ENCODE measurements at regions not wholly inside any gene's neighbourhood (a gene's known extent, or its start where the extent isn't known, plus 50 kb on each side); places are given as distances from the start of the nearest gene placed in this dataset.
"Not testable (repeated sequence)": the region's sequence is repeated elsewhere in the genome, so short reads cannot be mapped to it uniquely, and the experiment has no call there.

DNA sequence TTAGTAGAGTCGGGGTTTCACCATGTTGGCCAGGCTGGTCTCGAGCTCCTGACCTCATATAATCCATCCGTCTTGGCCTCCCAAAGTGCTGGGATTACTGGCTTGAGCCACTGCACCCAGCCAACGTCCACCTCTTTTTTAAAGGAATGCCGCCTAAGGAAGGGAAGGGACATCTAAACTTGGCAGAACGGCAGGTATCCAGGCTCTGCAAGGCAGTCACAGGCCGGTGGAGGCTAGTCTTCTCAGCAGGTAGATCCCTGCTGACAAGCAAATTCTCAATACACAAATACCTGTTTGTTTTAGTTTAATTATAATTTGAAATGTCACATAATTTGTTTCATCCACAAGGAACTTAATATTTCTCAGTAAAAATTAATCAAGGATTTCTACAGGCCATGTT, 232.0 kb upstream of the HSFY2 start:
- H3K4me1 ChIP-seq = no peaks in the 10 kb centered on the region
- DNase-seq = no peak
- TF ChIP-seq, protein P1, sequence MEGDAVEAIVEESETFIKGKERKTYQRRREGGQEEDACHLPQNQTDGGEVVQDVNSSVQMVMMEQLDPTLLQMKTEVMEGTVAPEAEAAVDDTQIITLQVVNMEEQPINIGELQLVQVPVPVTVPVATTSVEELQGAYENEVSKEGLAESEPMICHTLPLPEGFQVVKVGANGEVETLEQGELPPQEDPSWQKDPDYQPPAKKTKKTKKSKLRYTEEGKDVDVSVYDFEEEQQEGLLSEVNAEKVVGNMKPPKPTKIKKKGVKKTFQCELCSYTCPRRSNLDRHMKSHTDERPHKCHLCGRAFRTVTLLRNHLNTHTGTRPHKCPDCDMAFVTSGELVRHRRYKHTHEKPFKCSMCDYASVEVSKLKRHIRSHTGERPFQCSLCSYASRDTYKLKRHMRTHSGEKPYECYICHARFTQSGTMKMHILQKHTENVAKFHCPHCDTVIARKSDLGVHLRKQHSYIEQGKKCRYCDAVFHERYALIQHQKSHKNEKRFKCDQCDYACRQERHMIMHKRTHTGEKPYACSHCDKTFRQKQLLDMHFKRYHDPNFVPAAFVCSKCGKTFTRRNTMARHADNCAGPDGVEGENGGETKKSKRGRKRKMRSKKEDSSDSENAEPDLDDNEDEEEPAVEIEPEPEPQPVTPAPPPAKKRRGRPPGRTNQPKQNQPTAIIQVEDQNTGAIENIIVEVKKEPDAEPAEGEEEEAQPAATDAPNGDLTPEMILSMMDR (IDR thresholded peaks at IDR 0.05) = no peak
- TF ChIP-seq POLR2A (IDR thresholded peaks at IDR 0.05) = no peak
- no peaks in the 10 kb centered on the region for H3K9me3 ChIP-seq
- H3K27ac ChIP-seq = no peak overlapping the region
- H3K4me3 ChIP-seq = no peak overlapping the region
- H3K36me3 ChIP-seq = no peaks in the 10 kb centered on the region
- H3K27me3 ChIP-seq = no peaks in the 10 kb centered on the region

DNA sequence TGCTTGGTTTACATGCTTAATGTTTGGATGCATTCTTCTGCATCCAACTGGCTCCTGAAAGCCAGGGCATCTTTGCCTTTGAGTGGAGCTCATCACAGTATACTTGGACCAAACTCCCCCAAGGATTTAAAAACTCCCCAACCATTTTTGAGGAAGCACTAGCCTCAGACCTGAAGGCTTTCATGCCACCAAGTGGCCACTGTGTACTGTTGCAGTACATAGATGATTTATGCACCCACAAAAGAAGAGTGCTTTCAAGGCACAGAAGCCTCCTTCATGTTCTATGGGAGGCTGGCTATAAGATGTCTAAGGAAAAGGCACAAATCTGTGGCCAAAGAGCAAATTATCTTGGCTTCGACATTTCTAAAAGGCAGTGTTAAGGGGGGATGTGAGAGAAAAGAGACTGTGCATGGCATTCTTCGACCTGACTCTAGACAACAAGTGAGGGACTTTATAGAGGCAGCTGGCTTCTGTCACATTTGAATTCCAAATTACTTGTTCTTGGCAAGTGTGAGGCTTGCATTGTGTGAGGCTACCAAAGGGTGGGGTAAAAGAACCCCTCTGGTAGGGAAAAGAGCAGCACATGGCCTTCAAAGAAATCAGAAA, 224.2 kb upstream of the HSFY2 start:
- no peak for TF ChIP-seq POLR2A (IDR thresholded peaks at IDR 0.05)
- TF ChIP-seq, protein P1 (IDR thresholded peaks at IDR 0.05) = no peak
- Histone ChIP-seq H3K36me3 (no peaks in the 10 kb centered on the region), H3K4me1 (no peaks in the 10 kb centered on the region), H3K27me3 (no peaks in the 10 kb centered on the region), H3K27ac (no peak overlapping the region), H3K4me3 (no peak overlapping the region), H3K9me3 (no peaks in the 10 kb centered on the region)
- no peak for DNase-seq

DNA sequence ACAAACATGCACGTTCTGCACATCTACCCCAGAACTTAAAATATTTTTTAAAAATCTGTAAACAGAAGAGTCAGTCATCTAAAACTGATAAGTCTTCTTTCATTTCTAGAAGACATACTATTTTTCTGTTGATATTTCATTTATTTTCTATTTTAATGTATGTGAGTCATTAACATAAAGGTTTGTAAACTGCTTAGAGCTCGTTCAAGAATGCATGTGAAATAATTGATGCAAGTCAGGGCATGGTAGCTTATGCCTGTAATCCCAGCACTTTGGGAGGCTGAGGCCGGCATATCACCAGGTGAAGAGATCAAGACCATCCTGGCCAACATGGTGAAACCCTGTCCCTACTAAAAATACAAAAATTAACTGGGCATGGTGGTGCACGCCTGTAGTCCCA, 219.9 kb upstream of the HSFY2 start:
- Histone ChIP-seq H3K9me3 (no peaks in the 10 kb centered on the region), H3K27me3 (no peaks in the 10 kb centered on the region), H3K27ac (no peak overlapping the region), H3K36me3 (no peaks in the 10 kb centered on the region), H3K4me1 (no peaks in the 10 kb centered on the region), H3K4me3 (no peak overlapping the region)
- no peak for DNase-seq
- TF ChIP-seq POLR2A (IDR thresholded peaks at IDR 0.05) = no peak
- TF ChIP-seq, protein P1 (IDR thresholded peaks at IDR 0.05) = no peak

DNA sequence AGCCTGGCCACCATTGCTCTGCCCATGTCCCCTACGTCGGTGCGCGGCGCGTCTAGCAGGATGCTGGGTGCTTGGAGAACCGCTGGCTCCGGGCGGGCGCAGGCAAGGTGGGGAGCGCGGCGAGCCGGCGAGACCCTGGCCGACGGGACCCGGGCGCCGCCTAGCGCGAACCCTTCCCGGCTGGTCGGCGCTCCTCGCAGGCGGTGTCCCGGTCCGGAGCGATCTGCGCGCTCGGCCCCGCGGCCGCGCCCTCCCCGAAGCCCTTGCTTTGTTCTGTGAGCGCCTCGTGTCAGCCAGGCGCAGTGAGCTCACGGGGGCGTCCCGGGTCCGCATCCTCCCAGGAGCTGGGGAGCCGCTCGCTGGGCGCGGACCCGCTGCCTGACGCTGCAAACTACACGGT, 219.1 kb upstream of the HSFY2 start:
- H3K36me3 ChIP-seq, H3K4me1 ChIP-seq, H3K4me3 ChIP-seq, H3K9me3 ChIP-seq, H3K27ac ChIP-seq, DNase-seq, H3K27me3 ChIP-seq: not testable (repeated sequence)

DNA sequence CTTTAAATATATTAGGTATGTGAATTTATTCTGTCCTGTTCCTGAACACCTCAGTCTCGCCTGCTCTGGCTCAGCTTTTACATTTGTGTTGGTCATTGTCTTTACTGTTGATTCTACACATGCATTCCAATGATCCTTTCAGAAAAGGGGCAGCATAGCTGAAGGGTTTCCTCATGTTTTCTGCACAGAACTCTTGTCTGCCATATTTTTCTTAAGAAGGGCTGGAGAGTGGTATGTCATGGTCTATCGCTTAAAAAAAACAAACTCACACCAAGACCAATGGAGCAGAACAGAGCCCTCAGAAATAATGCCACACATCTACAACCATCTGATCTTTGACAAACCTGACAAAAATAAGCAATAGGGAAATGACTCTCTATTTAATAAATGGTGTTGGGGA, 215.8 kb upstream of the HSFY2 start:
- no peak for DNase-seq
- Histone ChIP-seq H3K9me3 (no peaks in the 10 kb centered on the region), H3K27ac (no peak overlapping the region), H3K4me1 (no peaks in the 10 kb centered on the region), H3K27me3 (no peaks in the 10 kb centered on the region), H3K36me3 (no peaks in the 10 kb centered on the region), H3K4me3 (no peak overlapping the region)
- no peak for TF ChIP-seq POLR2A (IDR thresholded peaks at IDR 0.05)
- TF ChIP-seq, protein P1 (IDR thresholded peaks at IDR 0.05) = no peak

DNA sequence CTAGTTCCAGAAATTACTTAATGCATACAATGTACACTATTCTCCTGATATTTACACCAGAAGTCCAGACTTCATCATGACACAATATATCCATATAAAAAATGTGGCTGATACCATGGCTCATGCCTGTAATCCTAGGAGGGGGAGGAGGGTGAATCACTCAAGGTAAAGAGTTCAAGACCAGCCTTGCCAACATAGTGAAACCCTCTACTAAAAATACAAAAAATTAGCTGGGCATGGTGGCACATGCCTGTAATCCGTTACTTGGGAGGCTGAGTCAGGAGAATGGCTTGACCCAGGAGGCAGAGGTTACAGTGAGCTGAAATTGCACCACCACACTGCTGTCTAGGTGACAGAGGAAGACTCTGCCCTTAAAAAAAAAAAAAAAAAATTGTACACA, 192.5 kb upstream of the HSFY2 start:
- no peaks in the 10 kb centered on the region for H3K9me3 ChIP-seq
- no peak for TF ChIP-seq POLR2A (IDR thresholded peaks at IDR 0.05)
- TF ChIP-seq, protein P1 (IDR thresholded peaks at IDR 0.05) = no peak
- no peak overlapping the region for H3K27ac ChIP-seq
- no peak for DNase-seq
- H3K4me1 ChIP-seq = no peaks in the 10 kb centered on the region
- no peak overlapping the region for H3K4me3 ChIP-seq
- no peaks in the 10 kb centered on the region for H3K27me3 ChIP-seq
- no peaks in the 10 kb centered on the region for H3K36me3 ChIP-seq
